Immature natural killer cell (primary cell): ENCODE measurements at regions not wholly inside any gene's neighbourhood (a gene's known extent, or its start where the extent isn't known, plus 50 kb on each side); places are given as distances from the start of the nearest gene placed in this dataset.
A peak's percentile ranks its signal among the peaks of the same experiment; 100 is the strongest.

Source experiments
- DNase-seq, 3 donors: peaks; one replicate each; pipeline ENCODE4 v3.0.0; 2022; ENCODE audit warnings: mixed read lengths in 1 of 3
- H3K27ac Mint-ChIP-seq, 6 donors: one replicate each; pipeline ENCODE4 v1.8.0; 2020; ENCODE audit warnings: mixed read lengths in 6 of 6, mild to moderate bottlenecking in 5 of 6, inconsistent platforms in 4 of 6, moderate library complexity in 3 of 6
- H3K27me3 Mint-ChIP-seq, 3 donors: one replicate each; pipeline ENCODE4 v1.8.0; 2020 to 2021; ENCODE audit warnings: low read depth in 3 of 3, mild to moderate bottlenecking in 3 of 3, mixed read lengths in 3 of 3, moderate library complexity in 3 of 3, inconsistent platforms in 1 of 3
- H3K36me3 Mint-ChIP-seq, 3 donors: one replicate each; pipeline ENCODE4 v1.8.0; 2020; ENCODE audit warnings: mixed read lengths in 3 of 3, inconsistent platforms in 2 of 3, mild to moderate bottlenecking in 2 of 3
- H3K4me1 Mint-ChIP-seq, 2 donors: one replicate each; pipeline ENCODE4 v1.8.0; 2020; ENCODE audit warnings: inconsistent platforms in 2 of 2, mild to moderate bottlenecking in 2 of 2, mixed read lengths in 2 of 2, moderate library complexity in 1 of 2
- H3K4me3 Mint-ChIP-seq, 5 donors: one replicate each; pipeline ENCODE4 v1.8.0; 2020; ENCODE audit warnings: mild to moderate bottlenecking in 5 of 5, mixed read lengths in 5 of 5, inconsistent platforms in 3 of 5, moderate library complexity in 3 of 5
- H3K9me3 Mint-ChIP-seq, 6 donors: one replicate each; pipeline ENCODE4 v1.8.0; 2020; ENCODE audit warnings: mild to moderate bottlenecking in 6 of 6, mixed read lengths in 6 of 6, inconsistent platforms in 4 of 6, moderate library complexity in 3 of 6

GRCh38 chr9:134551644-134552348, 89.8 kb upstream of the COL5A1 start:
- no peaks in the 10 kb centered on the region for H3K4me1 Mint-ChIP-seq
- peaks cover 0 to 4% (median 2%) of the 10 kb centered on the region in 3 donors for H3K27me3 Mint-ChIP-seq
- no peak overlapping the region for H3K4me3 Mint-ChIP-seq
- H3K36me3 Mint-ChIP-seq, result no peaks in the 10 kb centered on the region
- DNase-seq, result no peak
- H3K9me3 Mint-ChIP-seq, result no peaks in the 10 kb centered on the region
- no peak overlapping the region for H3K27ac Mint-ChIP-seq

DNA sequence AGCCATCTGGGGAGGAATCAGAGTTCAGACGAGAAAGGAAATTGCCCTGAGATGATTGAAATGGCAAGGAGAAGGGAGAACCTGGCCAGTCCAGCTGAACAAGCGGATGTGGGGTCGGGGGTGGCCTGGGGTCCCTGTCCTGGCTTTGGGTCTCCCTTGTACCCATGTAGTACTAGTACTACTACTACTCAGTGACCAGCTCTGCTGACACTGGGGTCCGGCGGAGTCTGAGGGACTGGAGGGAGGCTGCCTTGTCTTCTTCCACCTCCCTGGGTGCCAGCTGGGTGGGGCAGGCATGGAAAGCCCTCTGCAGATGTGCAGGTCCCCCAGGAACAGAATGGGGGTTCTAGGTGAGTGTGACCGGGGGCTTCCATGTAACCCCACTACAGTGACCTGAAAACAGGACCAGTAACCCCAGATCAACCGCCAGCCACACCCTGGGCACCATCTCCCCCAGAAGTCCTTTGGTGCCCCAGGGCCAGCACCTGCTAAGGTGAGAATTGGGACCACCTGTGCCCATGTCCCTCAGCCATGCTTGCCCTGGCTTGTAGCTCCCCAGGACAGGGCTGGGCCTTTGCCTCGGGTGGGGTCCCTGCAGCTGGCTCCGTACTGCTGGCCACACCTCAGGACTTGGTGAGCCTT, 89.1 kb upstream of the COL5A1 start:
- Mint-ChIP-seq H3K27me3 (peaks cover 0 to 4% (median 4%) of the 10 kb centered on the region in 3 donors), H3K4me1 (no peaks in the 10 kb centered on the region), H3K27ac (no peak overlapping the region), H3K36me3 (no peaks in the 10 kb centered on the region), H3K4me3 (no peak overlapping the region), H3K9me3 (no peaks in the 10 kb centered on the region)
- DNase-seq, result no peak

- Mint-ChIP-seq H3K4me3 (no peak overlapping the region), H3K27me3 (peaks cover 0 to 4% (median 4%) of the 10 kb centered on the region in 3 donors), H3K36me3 (no peaks in the 10 kb centered on the region), H3K4me1 (peaks cover 0 to under 1% of the 10 kb centered on the region in 2 donors), H3K27ac (no peak overlapping the region), H3K9me3 (no peaks in the 10 kb centered on the region)
- DNase-seq, result no peak
These were observed 88.3 kb upstream of the COL5A1 start for GRCh38 chr9:134553061-134553891.

DNA sequence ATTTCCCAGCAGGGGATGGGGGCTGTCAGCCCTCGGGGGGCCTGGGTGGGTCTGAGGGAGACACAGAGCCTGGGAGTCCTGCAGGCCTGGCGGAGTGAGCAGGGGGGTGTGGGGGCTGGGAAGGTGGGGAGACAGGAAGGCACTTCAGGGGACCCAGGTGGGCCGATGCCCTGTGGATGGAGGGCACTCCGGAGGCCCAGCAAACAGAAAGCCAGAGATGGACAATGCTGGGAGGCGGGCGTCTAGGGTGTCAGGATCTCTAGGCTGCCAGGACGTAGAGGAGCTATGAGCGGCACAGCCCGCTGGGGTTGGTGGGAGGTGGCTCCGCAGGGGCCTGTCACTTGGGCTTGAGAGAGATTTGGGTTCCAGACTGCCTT, 87.6 kb upstream of the COL5A1 start:
- peaks cover 0 to 4% (median 4%) of the 10 kb centered on the region in 3 donors for H3K27me3 Mint-ChIP-seq

DNA sequence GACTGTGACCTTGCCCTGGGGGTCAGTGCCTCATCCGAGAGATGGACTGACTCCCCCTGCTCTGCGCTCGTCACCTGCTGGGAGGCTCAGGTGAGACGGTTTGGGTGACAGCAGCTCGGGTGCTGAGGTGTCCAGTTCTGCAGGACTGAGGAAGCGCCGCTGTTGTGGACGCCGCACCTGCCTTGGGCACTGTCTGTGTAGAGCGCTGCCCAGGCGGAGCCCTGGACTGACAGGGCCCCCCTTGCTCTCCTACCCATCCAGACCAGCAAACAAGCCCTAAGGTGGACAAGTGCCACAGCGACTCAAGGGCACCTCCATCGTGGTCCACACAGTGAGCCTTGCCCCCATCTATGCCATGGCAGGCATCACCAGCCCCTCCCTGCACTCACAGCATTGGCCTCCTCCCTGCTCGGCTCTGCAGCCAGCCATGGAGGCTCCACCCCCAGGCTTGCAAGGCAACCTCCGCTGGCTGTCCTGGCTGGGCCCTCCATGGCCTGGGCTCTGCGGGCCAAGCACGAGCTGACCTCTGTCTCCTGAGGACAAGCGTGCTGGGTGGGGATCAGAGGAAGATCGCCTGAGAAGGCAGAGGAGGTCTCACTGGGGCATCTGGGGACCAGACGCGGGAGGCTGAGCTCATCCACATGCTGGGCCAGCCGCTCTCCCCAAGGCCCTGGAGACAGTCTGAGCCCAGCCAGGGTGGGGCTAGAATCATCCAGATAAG, 87.1 kb upstream of the COL5A1 start:
- H3K36me3 Mint-ChIP-seq, result no peaks in the 10 kb centered on the region
- no peak for DNase-seq

More for the DNA sequence above, 87.6 kb upstream of the COL5A1 start:
- no peak overlapping the region for H3K4me3 Mint-ChIP-seq
- H3K36me3 Mint-ChIP-seq, result no peaks in the 10 kb centered on the region
- no peak for DNase-seq
- peaks cover 6 to 8% of the 10 kb centered on the region in 2 donors for H3K4me1 Mint-ChIP-seq
- H3K9me3 Mint-ChIP-seq, result no peaks in the 10 kb centered on the region
- H3K27ac Mint-ChIP-seq, result no peak overlapping the region

GRCh38 chr9:134555094-134555650, 86.4 kb upstream of the COL5A1 start:
- Mint-ChIP-seq H3K36me3 (no peaks in the 10 kb centered on the region), H3K4me1 (peaks cover 17 to 18% of the 10 kb centered on the region in 2 donors), H3K9me3 (no peaks in the 10 kb centered on the region), H3K27ac (no peak overlapping the region), H3K4me3 (no peak overlapping the region), H3K27me3 (peaks cover 0 to 4% (median 4%) of the 10 kb centered on the region in 3 donors)
- no peak for DNase-seq

More for the DNA sequence above, 87.1 kb upstream of the COL5A1 start:
- Mint-ChIP-seq H3K27me3 (peaks cover 0 to 4% (median 4%) of the 10 kb centered on the region in 3 donors), H3K4me3 (no peak overlapping the region), H3K27ac (no peak overlapping the region), H3K4me1 (peaks cover 11 to 12% of the 10 kb centered on the region in 2 donors), H3K9me3 (no peaks in the 10 kb centered on the region)

DNA sequence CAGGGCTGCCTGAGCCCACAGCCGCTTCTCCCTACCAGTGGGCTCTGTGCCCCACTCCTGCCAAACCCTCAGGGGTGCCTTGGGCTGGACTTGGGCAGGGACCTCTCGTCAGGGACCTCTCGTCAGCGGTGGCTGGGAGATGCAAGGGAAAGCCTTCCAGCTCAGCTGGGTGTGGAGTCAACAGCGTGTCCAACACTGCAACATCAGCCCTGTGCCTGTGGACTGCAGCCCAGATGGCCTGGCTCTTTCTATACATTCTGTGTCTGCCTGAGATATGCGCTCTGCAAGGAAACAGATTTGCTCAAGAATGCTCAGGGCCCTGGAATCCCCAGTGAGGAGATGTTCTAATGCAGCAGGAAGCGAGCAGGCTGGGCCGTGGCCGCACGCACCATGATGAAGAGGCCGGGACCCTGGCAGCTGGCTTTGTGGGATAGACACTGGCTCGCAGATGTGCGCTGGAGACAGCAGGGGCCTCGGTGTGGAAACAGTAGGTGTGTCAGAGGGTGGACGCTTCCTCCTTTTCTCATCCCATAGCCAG, 85.0 kb upstream of the COL5A1 start:
- H3K27me3 Mint-ChIP-seq, result peaks cover 0 to 2% (median 2%) of the 10 kb centered on the region in 3 donors
- peaks cover 22 to 24% of the 10 kb centered on the region in 2 donors for H3K4me1 Mint-ChIP-seq
- no peak overlapping the region for H3K27ac Mint-ChIP-seq
- H3K36me3 Mint-ChIP-seq, result no peaks in the 10 kb centered on the region
- no peak overlapping the region for H3K4me3 Mint-ChIP-seq
- no peaks in the 10 kb centered on the region for H3K9me3 Mint-ChIP-seq
- no peak for DNase-seq

GRCh38 chr9:134557331-134557730, 84.3 kb upstream of the COL5A1 start:
- Mint-ChIP-seq H3K27ac (no peak overlapping the region), H3K4me3 (no peak overlapping the region), H3K4me1 (peaks cover 22 to 24% of the 10 kb centered on the region in 2 donors), H3K36me3 (no peaks in the 10 kb centered on the region), H3K9me3 (no peaks in the 10 kb centered on the region), H3K27me3 (peaks cover 0 to 2% (median 0%) of the 10 kb centered on the region in 3 donors)
- no peak for DNase-seq

DNA sequence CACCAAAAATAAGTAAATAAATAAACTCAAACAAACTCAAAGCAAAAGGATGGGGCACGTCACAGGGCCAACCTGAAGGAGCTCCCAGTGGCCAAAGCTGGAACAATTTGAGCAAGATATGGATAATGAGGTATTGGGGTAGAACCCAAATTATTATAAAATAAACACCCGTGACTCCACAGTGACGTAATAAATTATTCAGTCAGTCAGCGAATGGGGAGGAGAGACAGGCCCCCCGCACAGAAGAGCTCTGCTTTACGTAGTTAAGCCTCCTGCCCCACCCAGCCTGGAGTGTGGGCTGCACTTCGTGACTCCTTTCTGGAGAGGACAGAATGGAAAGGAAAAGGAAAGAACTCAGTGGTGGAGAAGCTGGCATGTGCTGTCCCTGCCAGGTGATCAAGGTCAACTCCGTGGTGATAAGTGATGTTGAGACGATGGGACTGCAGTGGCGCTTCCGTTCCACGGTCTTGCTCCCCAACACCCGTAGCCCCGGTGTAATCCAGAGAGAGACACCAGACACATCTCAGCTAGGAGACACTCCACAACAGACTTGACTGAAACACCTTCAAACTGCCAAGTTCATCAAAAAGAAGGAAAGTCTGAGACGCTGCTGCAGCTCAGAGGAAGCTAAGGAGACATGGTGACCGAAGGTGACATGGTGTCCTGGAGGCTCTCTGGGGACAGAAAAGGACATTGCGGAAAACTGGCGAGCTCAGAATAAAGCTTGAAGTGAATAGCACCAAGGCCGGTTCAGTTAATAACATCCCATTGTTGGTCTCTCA, 83.3 kb upstream of the COL5A1 start:
- DNase-seq, result no peak
- Mint-ChIP-seq H3K4me3 (no peak overlapping the region), H3K27me3 (peaks cover 0 to 2% (median 0%) of the 10 kb centered on the region in 3 donors), H3K36me3 (no peaks in the 10 kb centered on the region), H3K9me3 (no peaks in the 10 kb centered on the region), H3K27ac (no peak overlapping the region), H3K4me1 (peaks cover 22 to 24% of the 10 kb centered on the region in 2 donors)

DNA sequence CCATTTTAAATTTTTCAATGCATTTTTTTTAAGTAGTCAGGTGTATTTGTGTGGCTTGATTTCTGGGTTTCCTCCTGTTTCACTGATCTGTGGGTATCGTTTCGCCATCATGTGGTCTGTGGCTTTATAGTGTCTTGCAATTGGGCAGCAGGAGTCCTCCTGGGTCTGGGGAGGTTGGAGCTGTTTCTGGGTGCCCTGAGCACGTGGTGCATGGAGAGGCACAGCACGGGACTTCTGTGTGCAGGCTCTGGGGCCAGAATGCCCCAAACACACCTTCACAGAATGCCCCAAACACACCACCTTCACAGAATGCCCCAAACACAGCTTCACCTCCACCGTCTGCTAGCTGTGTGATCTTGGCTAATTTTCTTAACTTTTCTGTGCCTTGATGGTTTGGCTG, 82.6 kb upstream of the COL5A1 start:
- H3K36me3 Mint-ChIP-seq, result no peaks in the 10 kb centered on the region
- peaks cover 0 to 2% (median 0%) of the 10 kb centered on the region in 3 donors for H3K27me3 Mint-ChIP-seq
- DNase-seq, result no peak
- H3K4me1 Mint-ChIP-seq, result peaks cover 22 to 24% of the 10 kb centered on the region in 2 donors
- no peak overlapping the region for H3K4me3 Mint-ChIP-seq
- H3K9me3 Mint-ChIP-seq, result no peaks in the 10 kb centered on the region
- no peak overlapping the region for H3K27ac Mint-ChIP-seq

DNA sequence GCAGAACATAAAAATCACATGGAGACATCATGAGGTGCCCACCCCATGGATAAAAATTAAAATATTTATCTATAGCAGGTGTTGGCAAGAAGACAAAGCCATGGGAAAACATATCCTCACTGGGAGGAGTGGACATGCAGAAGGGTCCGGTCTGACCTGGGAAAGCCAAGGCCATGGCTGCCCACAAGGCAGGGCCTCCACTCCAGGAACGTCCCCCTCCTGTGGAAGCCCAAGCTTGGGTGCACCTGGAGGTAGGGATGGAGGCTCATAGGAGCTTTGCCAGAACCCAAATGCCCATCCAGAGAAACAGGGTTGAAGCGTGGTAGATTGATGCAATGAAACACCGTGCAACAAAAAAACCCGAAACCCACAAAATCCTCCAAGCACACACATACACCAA, 81.4 kb upstream of the COL5A1 start:
- Mint-ChIP-seq H3K27ac (no peak overlapping the region), H3K9me3 (no peaks in the 10 kb centered on the region), H3K4me3 (peak overlapping the region in 3 of 5 donors; percentile 1 to 39 (median 36)), H3K4me1 (peaks cover 22 to 24% of the 10 kb centered on the region in 2 donors), H3K36me3 (no peaks in the 10 kb centered on the region), H3K27me3 (peaks cover 0 to 2% (median 0%) of the 10 kb centered on the region in 3 donors)
- DNase-seq, result no peak

- DNase-seq, result no peak
- H3K9me3 Mint-ChIP-seq, result no peaks in the 10 kb centered on the region
- H3K36me3 Mint-ChIP-seq, result no peaks in the 10 kb centered on the region
- peaks cover 0 to 2% (median 0%) of the 10 kb centered on the region in 3 donors for H3K27me3 Mint-ChIP-seq
- peak overlapping the region in 3 of 5 donors; percentile 1 to 39 (median 36) for H3K4me3 Mint-ChIP-seq
- H3K27ac Mint-ChIP-seq, result no peak overlapping the region
- peaks cover 22 to 24% of the 10 kb centered on the region in 2 donors for H3K4me1 Mint-ChIP-seq
These were observed 80.9 kb upstream of the COL5A1 start for GRCh38 chr9:134560654-134561053.
